NCI-H1930 (cell line): ENCODE measurements at regions not wholly inside any gene's neighbourhood (a gene's known extent, or its start where the extent isn't known, plus 50 kb on each side); places are given as distances from the start of the nearest gene placed in this dataset.
"Not testable (repeated sequence)": the region's sequence is repeated elsewhere in the genome, so short reads cannot be mapped to it uniquely, and the experiment has no call there.

Experiments used
- DNase-seq, 2 experiments: peaks; one replicate each; lab custom pipeline; 2025; lab: John Stamatoyannopoulos, UW

GRCh38 chr14:41549821-41550607, 56.7 kb upstream of the LRFN5 start:
- no peak for DNase-seq

DNA sequence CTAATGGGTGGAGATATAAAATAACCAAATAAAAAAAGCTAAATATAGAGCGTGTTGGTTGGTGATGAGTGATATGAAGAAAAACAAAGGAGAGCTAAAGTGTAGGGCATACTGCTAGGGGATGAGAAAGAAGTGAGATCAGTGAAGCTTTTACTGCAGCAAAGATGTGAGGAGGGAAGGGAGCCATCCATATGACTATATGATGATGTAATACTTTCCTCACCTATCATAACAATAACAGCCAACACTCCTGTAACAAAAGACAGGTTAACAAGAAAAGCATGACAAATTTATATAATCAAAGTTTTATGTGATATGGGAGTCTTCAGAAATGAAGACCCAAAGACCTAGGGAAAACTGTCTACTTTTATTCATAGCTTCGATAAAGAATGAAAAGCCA, 57.4 kb upstream of the LRFN5 start:
- no peak for DNase-seq

GRCh38 chr14:41548666-41549065, 58.0 kb upstream of the LRFN5 start:
- DNase-seq = no peak

GRCh38 chr14:41541333-41541732, 65.3 kb upstream of the LRFN5 start:
- DNase-seq = no peak

GRCh38 chr14:41532255-41532654, 74.4 kb upstream of the LRFN5 start:
- DNase-seq = no peak

DNA sequence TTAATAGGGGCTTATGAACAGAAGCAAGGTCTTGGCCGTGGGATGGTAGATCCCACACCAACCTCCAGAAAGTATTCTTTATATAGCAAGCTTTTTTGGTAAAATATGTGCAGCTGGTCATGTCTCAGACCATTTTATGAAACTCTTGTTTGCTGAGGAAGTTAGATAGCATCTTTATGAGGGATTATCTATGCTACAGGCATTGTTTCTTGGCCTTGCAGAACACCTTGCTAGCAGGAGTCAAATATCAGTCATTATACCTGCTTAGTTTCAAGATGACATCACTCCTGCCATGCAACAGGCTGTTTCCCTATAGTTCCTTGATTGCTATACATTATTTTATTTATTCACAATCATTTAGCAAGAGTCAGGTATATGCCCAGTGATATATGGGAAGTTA, 84.8 kb upstream of the LRFN5 start:
- DNase-seq = no peak

GRCh38 chr14:41518030-41518429, 88.6 kb upstream of the LRFN5 start:
- not testable (repeated sequence) for DNase-seq

GRCh38 chr14:41506552-41506951, 100.1 kb upstream of the LRFN5 start:
- no peak for DNase-seq

DNA sequence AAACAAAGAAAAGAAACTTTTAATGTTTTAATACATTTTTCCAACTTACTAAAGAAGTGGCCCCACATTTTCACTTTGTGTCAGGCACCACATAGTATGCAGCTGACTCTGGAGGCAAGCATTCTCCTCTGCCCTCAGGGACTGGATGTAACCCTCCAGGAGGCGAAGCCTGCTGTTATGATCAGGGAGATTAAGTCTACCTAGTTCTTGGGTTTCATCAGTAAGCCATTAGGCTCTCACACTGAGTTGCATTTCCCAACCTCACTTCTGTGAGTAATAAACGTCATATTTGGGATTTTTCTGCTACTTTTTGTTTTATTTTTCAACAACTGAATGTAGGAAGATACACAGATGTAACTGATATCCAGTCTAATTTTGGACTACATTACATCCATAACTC, 101.2 kb upstream of the LRFN5 start:
- DNase-seq = no peak

GRCh38 chr14:41498959-41499358, 107.7 kb upstream of the LRFN5 start:
- DNase-seq = no peak

- no peak for DNase-seq
Measured at GRCh38 chr14:41490323-41490722, 116.4 kb upstream of the LRFN5 start.

GRCh38 chr14:41489315-41489972, 117.2 kb upstream of the LRFN5 start:
- no peak for DNase-seq

DNA sequence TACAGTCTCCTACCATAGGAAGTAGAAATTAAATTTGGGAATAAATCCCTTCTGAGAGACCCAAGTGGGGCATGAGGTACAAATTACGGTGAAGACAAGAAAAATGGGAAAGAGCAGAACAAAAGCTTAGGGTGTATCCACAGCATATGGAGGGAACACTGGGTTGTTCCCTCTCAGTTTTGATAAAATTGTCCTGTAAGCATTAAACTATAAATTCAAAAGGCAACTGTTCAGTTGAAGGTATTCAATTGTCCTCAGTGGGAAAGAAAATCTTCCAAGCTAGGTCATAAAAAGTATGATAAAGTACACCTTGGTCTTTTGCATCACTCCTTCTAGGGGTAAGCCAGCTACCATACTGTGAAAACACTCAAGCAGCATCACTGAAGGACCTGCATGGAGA, 118.3 kb upstream of the LRFN5 start:
- no peak for DNase-seq

DNA sequence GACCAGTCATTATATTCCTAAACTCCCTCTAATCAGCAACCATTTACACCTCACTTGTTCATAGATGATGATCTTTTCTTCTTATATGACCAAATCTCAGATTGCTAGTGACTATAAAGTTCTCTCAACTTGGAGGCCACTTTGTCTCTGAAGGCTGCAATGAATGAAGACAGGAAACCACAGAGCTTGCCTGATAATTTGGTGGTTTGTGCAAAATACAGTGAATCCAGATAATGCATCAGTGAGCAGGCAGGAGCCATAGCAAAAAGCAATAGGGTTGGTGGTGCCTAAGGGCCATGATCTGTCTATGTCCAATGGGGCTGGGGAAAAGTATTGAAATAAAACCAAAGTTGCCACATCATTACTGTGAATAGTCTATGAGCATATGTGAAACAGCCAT, 123.8 kb upstream of the LRFN5 start:
- no peak for DNase-seq

GRCh38 chr14:41476526-41476925, 130.2 kb upstream of the LRFN5 start:
- no peak for DNase-seq

DNA sequence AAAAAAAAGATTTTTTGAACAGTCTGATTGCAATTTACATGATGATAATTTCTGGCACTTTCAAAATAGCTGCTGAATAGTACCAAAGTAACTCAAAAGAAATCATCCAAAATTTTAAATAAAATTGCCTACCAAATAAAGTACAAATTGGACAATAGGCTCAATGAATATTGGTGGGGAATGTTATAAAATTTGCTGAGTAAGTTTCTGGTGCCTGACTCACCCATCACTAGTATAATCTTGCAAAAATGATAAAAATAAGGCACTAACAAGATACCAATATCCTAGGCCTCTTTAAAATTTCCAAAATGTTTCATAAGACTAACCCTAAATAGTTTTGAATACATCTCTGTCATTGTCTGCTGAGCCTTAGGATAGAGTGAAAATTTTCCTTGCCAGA, 145.3 kb upstream of the LRFN5 start:
- no peak for DNase-seq

DNA sequence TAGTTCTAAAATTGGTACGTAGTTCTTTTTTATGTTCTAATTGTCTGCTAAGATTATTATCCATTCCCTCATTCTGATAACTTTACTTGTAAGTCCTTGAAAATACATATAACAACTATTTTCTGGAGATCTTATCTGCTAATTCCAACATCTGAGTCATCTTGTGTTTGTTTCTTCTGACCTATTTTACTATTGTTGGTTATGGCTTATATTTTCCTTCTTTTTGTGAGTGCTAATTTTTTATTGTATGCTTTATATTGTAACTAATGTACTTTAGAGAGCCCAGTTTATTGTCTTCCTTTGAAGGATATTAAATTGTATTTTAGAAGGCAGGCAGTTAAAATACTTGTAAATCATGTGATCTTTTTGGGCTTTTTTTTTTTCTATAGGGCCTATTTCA, 149.3 kb upstream of the LRFN5 start:
- DNase-seq = no peak

- no peak for DNase-seq
Measured at GRCh38 chr14:41449066-41449465, 157.6 kb upstream of the LRFN5 start.

DNA sequence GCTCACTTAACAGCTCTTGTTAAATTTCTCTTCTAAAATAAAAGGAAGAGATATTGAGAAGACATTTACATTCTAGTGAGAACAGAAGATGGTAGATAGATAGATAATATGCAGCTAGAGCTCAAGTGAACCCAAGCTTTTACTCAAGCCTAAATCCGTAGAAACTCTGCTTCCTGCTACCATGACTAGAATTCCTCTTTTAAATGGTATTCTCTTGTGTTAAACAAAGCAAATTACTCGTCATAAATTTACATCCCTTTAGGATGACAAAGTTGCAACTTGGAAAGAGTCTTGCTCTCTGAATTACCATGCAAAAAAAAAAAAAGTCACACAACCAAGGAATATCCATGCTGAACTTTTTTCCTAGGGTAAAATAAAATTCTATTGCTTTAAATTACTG, 160.7 kb upstream of the LRFN5 start:
- DNase-seq = no peak

- no peak for DNase-seq
Measured at GRCh38 chr14:41423503-41423902, 183.2 kb upstream of the LRFN5 start.

- DNase-seq = not testable (repeated sequence)
Measured at GRCh38 chr14:41421308-41421707, 185.4 kb upstream of the LRFN5 start.

- DNase-seq = no peak
Measured at GRCh38 chr14:41419709-41420108, 187.0 kb upstream of the LRFN5 start.

DNA sequence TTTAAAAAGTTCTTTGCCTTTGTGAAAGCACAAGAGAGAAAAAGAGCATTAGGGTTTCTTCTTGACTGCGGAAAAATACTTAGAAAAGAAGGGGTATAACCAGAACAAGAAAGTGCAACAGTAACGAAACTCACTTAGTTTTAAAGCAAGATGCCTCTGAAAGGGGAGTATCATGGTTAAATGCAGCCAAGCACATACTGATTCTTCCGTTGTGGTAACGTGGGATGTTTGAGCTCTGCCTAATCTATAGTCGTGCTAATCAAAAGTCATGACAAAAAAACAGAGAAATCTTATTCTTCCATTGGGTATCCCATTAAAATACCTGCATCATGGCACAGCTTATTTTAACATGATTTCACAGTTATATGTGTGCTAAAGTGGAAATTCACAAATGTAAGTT, 187.8 kb upstream of the LRFN5 start:
- DNase-seq = no peak

- DNase-seq = no peak
Measured at GRCh38 chr14:41409806-41410205, 196.9 kb upstream of the LRFN5 start.
